K562 (cell line): ENCODE measurements at regions not wholly inside any gene's neighbourhood (a gene's known extent, or its start where the extent isn't known, plus 50 kb on each side); places are given as distances from the start of the nearest gene placed in this dataset.

ENCODE experiments used
- ATAC-seq: fragments of 200-7000 bp; cut with Tn5 transposase; 3 replicates; pipeline ENCODE4 v1.9.1; 2020; ENCODE audit warnings: moderate library complexity
- BruUV-seq: library from RNA; stranded (reverse); fragments of 400-500 nt; replicated peaks from 2 replicates; lab custom pipeline; 2021; lab: Mats Ljungman, UMichigan
- CTCF ChIA-PET: fragments of 300-600 bp; formaldehyde crosslinking; extraction: SDS; loops from one replicate; lab custom pipeline; 2021; ENCODE audit warnings: low intra/inter-chr PET ratio; lab: Yijun Ruan, JAX
- POLR2A ChIA-PET: fragments of 300-600, 350-650 bp; sonication (Branson Sonifier 250); formaldehyde crosslinking; extraction: SDS; loops from one replicate; lab custom pipeline; 2021; ENCODE audit warnings: antibody characterized with exemption, inconsistent platforms; lab: Yijun Ruan, JAX
- DNase-seq, 4 experiments: peaks; one replicate each; pipeline versions ENCODE4 v3.0.0 to v3.0.0-alpha.2; 2011 to 2018; ENCODE audit warnings: low spot score in 3 of 4, mixed read lengths in 3 of 4; ENCODE audit errors: extremely low read depth in 1 of 4
- FAIRE-seq: peaks from 2 replicates; lab custom pipeline; 2011; peaks lifted over from hg19 to GRCh38; lab: Jason Lieb, UNC
- H2AFZ ChIP-seq: 2 replicates; pipeline ENCODE4 v1.6.0; 2011; ENCODE audit warnings: low read depth, low read length, control low read depth, inconsistent platforms
- H3K27ac ChIP-seq: fragments of 200-600 bp; 3 replicates; pipeline ENCODE4 v1.8.0; 2011; ENCODE audit warnings: low read depth, mild to moderate bottlenecking, control low read depth, inconsistent platforms, low read length, moderate library complexity, mixed read lengths; ENCODE audit errors: extremely low read depth
- H3K27me3 ChIP-seq, 2 experiments: fragments of 300-600 bp in 1 of 2; 2 replicates in 1 of 2; 3 replicates in 1 of 2; pipeline versions ENCODE4 v1.6.0 to v1.8.0; 2011; ENCODE audit warnings: inconsistent platforms in 2 of 2, low read length in 2 of 2, mild to moderate bottlenecking in 1 of 2, mixed read lengths in 1 of 2, moderate library complexity in 1 of 2; ENCODE audit not compliant: control insufficient read depth in 2 of 2, insufficient read depth in 2 of 2
- H3K36me3 ChIP-seq: fragments of 300-600 bp; 3 replicates; pipeline ENCODE4 v1.8.0; 2011; ENCODE audit warnings: mild to moderate bottlenecking, low read length, inconsistent platforms; ENCODE audit not compliant: control insufficient read depth, insufficient read depth
- H3K4me1 ChIP-seq, 2 experiments: fragments of 200-600 bp in 1 of 2; replicated peaks in 1 of 2; 2 replicates in 1 of 2; 3 replicates in 1 of 2; pipeline versions ENCODE4 v1.5.1 to v1.8.0; 2011; ENCODE audit warnings: inconsistent platforms in 2 of 2, low read length in 2 of 2, mild to moderate bottlenecking in 1 of 2, mixed read lengths in 1 of 2, moderate library complexity in 1 of 2; ENCODE audit not compliant: control insufficient read depth in 2 of 2, insufficient read depth in 2 of 2
- H3K4me2 ChIP-seq: 2 replicates; pipeline ENCODE4 v1.6.1; 2011; ENCODE audit warnings: low read length, control low read depth, inconsistent platforms, mixed read lengths; ENCODE audit not compliant: insufficient read depth
- H3K4me3 ChIP-seq: fragments of 200-600 bp; sonication (generic), shearing (Covaris generic); 2 replicates; pipeline ENCODE4 v1.5.1; 2016; ENCODE audit warnings: control low read depth, inconsistent platforms
- H3K79me2 ChIP-seq: fragments of 200-600 bp; 3 replicates; pipeline ENCODE4 v1.8.0; 2011; ENCODE audit warnings: low read length, inconsistent platforms; ENCODE audit not compliant: control insufficient read depth, insufficient read depth
- H3K9ac ChIP-seq, 2 experiments: 2 replicates each; pipeline versions ENCODE4 v1.6.0 to v1.6.1; 2011; ENCODE audit warnings: low read depth in 2 of 2, low read length in 2 of 2, control low read depth in 1 of 2, inconsistent platforms in 1 of 2, mild to moderate bottlenecking in 1 of 2, mixed read lengths in 1 of 2; ENCODE audit not compliant: insufficient read depth in 1 of 2
- H3K9me1 ChIP-seq: one replicate; pipeline ENCODE4 v1.6.0; 2011; ENCODE audit warnings: inconsistent platforms, mild to moderate bottlenecking, low read length, moderate library complexity; ENCODE audit not compliant: control insufficient read depth, insufficient read depth
- H3K9me3 ChIP-seq: replicated peaks from 2 replicates; pipeline ENCODE4 v1.5.1; 2011; ENCODE audit warnings: low read depth, low read length, inconsistent platforms; ENCODE audit not compliant: control insufficient read depth, insufficient read depth
- H4K20me1 ChIP-seq: replicated peaks from 2 replicates; pipeline ENCODE4 v1.6.1; 2011; ENCODE audit warnings: low read length, inconsistent platforms, mixed read lengths; ENCODE audit not compliant: control insufficient read depth, insufficient read depth
- ARID3A ChIP-seq: IDR thresholded peaks from 2 replicates; pipeline ENCODE4 v1.6.1; 2012; ENCODE audit warnings: low read depth, low read length, improper control_type of control experiment, borderline replicate concordance
- CREB3 ChIP-seq: fragments of 450-650 bp; conservative IDR thresholded peaks from 2 replicates; pipeline ENCODE4 v1.6.1; 2016; ENCODE audit warnings: missing genetic modification characterization, low read depth, mild to moderate bottlenecking, missing compliant biosample characterization, moderate library complexity
- FOXP1 ChIP-seq: sonication (generic); formaldehyde crosslinking; IDR thresholded peaks from 2 replicates; pipeline ENCODE4 v1.8.0; 2022; ENCODE audit warnings: mild to moderate bottlenecking, missing genetic modification reagents
- MXD1 ChIP-seq: fragments of 250-450 bp; sonication (Bioruptor Pico); IDR thresholded peaks from 2 replicates; pipeline ENCODE4 v1.8.0; 2021; ENCODE audit warnings: borderline replicate concordance, mild to moderate bottlenecking, moderate library complexity; ENCODE audit not compliant: poor library complexity, severe bottlenecking
- PCBP1 ChIP-seq: fragments of 200-400 bp; formaldehyde crosslinking; IDR thresholded peaks from 2 replicates; pipeline ENCODE4 v1.6.1; 2018; ENCODE audit warnings: mild to moderate bottlenecking, low read depth, low read length; ENCODE audit not compliant: poor library complexity, severe bottlenecking
- POU5F1 ChIP-seq: fragments of 150-350 bp; IDR thresholded peaks from 2 replicates; pipeline ENCODE4 v1.6.1; 2014; ENCODE audit warnings: borderline replicate concordance, low read length, low read depth, mild to moderate bottlenecking; ENCODE audit not compliant: partially characterized antibody
- PTTG1 ChIP-seq: fragments of 450-650 bp; IDR thresholded peaks from 2 replicates; pipeline ENCODE4 v1.6.1; 2016; ENCODE audit warnings: low read depth, mild to moderate bottlenecking, missing genetic modification characterization, missing compliant biosample characterization
- SAFB2 ChIP-seq: fragments of 200-400 bp; formaldehyde crosslinking; IDR thresholded peaks from 2 replicates; pipeline ENCODE4 v1.6.1; 2018; ENCODE audit warnings: borderline replicate concordance, low read length, low read depth, moderate library complexity; ENCODE audit not compliant: severe bottlenecking
- SRSF3 ChIP-seq: fragments of 200-400 bp; formaldehyde crosslinking; IDR thresholded peaks from 2 replicates; pipeline ENCODE4 v1.6.1; 2016; ENCODE audit warnings: mild to moderate bottlenecking, low read length, moderate library complexity; ENCODE audit not compliant: insufficient read depth
- ZBTB9 ChIP-seq: fragments of 450-650 bp; formaldehyde crosslinking; IDR thresholded peaks from 2 replicates; pipeline ENCODE4 v1.4.0; 2020; ENCODE audit warnings: mild to moderate bottlenecking, moderate library complexity
- ZNF41 ChIP-seq: fragments of 250-450 bp; sonication (Bioruptor Pico); conservative IDR thresholded peaks from 2 replicates; pipeline ENCODE4 v1.4.0; 2020; ENCODE audit warnings: mild to moderate bottlenecking
- ZNF740 ChIP-seq, 3 experiments: fragments of 200-800 bp in 1 of 3; sonication (Bioruptor generic) in 1 of 3; sonication (generic) in 1 of 3; formaldehyde crosslinking in 1 of 3; IDR thresholded peaks; 2 replicates each; pipeline versions ENCODE4 v1.6.1 to v1.8.0; 2016 to 2022; ENCODE audit warnings: mild to moderate bottlenecking in 2 of 3, missing compliant biosample characterization in 2 of 3, missing genetic modification characterization in 2 of 3, missing genetic modification reagents in 1 of 3
- WGBS: fragments of 100-300 bp; shearing (Covaris generic); methylation state at CpG from one replicate; pipeline ENCODE4 v1.1.6; 2016; ENCODE audit warnings: low coverage, mixed read lengths; ENCODE audit not compliant: insufficient coverage; ENCODE audit errors: missing lambda C conversion rate; 5-methylcytosine and 5-hydroxymethylcytosine counted together
- in situ Hi-C: fragments of 300-500 bp; cut with MboI; formaldehyde crosslinking; loops from 4 replicates; pipeline ENCODE4 v1.15.0; 2018; ENCODE audit warnings: inconsistent platforms, mixed read lengths
- intact Hi-C: fragments of 100-400 bp; cut with micrococcal nuclease; formaldehyde crosslinking; loops from 2 replicates; pipeline ENCODE4 v1.14.2; 2022

GRCh38 chr2:57878171-57878865 lies 168.3 kb upstream of the VRK2 start:
- Histone ChIP-seq H3K36me3 (no peaks in the 10 kb centered on the region), H3K4me1 (no peaks in the 10 kb centered on the region), H4K20me1 (no peaks in the 10 kb centered on the region), H3K27ac (no peak overlapping the region), H3K4me3 (no peak overlapping the region), H3K4me2 (no peak overlapping the region), H3K9me1 (no peaks in the 10 kb centered on the region), H3K9ac (no peak overlapping the region), H3K9me3 (no peaks in the 10 kb centered on the region), H3K27me3 (no peaks in the 10 kb centered on the region), H2AFZ (0 out of 2 replicates have a peak overlapping the region, but pooled peaks have one; percentile 39), H3K79me2 (no peaks in the 10 kb centered on the region)
- TF ChIP-seq PTTG1 (tag) (no peak), POU5F1 (no peak), ZBTB9 (CRISPR knock-in tag) (no peak), CREB3 (tag) (no peak), PCBP1 (no peak), ZNF740 (CRISPR knock-in tag; IDR thresholded peaks at IDR 0.05) (no peak), ZNF740 (tag; IDR thresholded peaks at IDR 0.05) (no peak), MXD1 (CRISPR knock-in tag) (no peak), SAFB2 (no peak), ZNF41 (no peak), ARID3A (no peak), SRSF3 (no peak), FOXP1 (CRISPR knock-in tag) (no peak)
- ChIA-PET CTCF (no interaction called here), POLR2A (no interaction called here)
- BruUV-seq: no TSS peak
- WGBS: 3% methylated on average over 9 of the region's 11 CpGs
- DNase-seq (no peak), ATAC-seq (peak; percentile 33; the same call in 2 of the 3 replicates), FAIRE-seq (no peak)
- in situ Hi-C loops (no loop called here), intact Hi-C loops (no loop called here)
